Activated CD8-positive, alpha-beta memory T cell treated with anti-CD3 and anti-CD28 coated beads, Interleukin-2, amount 10 ng/mL, durations not matched to agents 7 days and 5 days (primary cell): ENCODE measurements at regions not wholly inside any gene's neighbourhood (a gene's known extent, or its start where the extent isn't known, plus 50 kb on each side); places are given as distances from the start of the nearest gene placed in this dataset.
"Not testable (repeated sequence)": the region's sequence is repeated elsewhere in the genome, so short reads cannot be mapped to it uniquely, and the experiment has no call there.

Experiments
- ATAC-seq: fragments of 150-1000 bp; cut with Tn5 transposase; one replicate; pipeline ENCODE4 v1.10.0; 2021; ENCODE audit warnings: moderate library complexity
- CTCF ChIA-PET: fragments of 350-600 bp; sonication (Branson Sonifier 250); formaldehyde crosslinking; loops from one replicate; lab custom pipeline; 2021; ENCODE audit warnings: antibody characterized with exemption; lab: Charles Lee
- DNase-seq: peaks from one replicate; pipeline ENCODE4 v3.0.0-alpha.2; 2020
- H3K27ac Mint-ChIP-seq: one replicate; pipeline ENCODE4 v1.8.0; 2021; ENCODE audit warnings: mild to moderate bottlenecking, mixed read lengths
- H3K27me3 Mint-ChIP-seq: one replicate; pipeline ENCODE4 v1.8.0; 2021; ENCODE audit warnings: mixed read lengths
- H3K36me3 Mint-ChIP-seq: one replicate; pipeline ENCODE4 v1.8.0; 2021; ENCODE audit warnings: mild to moderate bottlenecking, mixed read lengths
- H3K4me1 Mint-ChIP-seq: one replicate; pipeline ENCODE4 v1.8.0; 2021; ENCODE audit warnings: mixed read lengths
- H3K4me3 Mint-ChIP-seq: one replicate; pipeline ENCODE4 v1.8.0; 2021; ENCODE audit warnings: mild to moderate bottlenecking, moderate library complexity, mixed read lengths
- H3K9me3 Mint-ChIP-seq: one replicate; pipeline ENCODE4 v1.8.0; 2022; ENCODE audit warnings: low read depth, mixed read lengths

DNA sequence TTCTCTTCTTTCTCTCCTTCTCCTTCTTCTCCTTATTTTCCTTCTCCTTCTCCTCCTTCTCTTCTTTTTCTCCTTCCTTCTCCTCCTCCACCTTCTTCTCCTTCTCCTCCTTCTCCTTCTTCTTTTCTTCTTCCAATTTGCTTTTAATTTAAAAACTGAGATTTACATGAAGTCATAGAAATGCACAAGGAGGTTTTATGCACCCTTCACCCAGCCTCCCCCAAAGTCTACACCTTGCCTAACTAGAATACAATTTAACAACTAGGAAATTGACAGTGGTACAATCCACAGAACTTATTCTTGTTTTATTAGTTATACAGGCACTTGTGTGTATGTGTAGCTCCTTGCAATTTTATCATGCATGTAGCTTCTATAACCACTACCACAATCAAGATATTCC lies 826.7 kb downstream of the KCNJ2 start:
- Mint-ChIP-seq H3K4me1 (no peaks in the 10 kb centered on the region), H3K27ac (no peak overlapping the region), H3K36me3 (no peaks in the 10 kb centered on the region), H3K27me3 (no peaks in the 10 kb centered on the region), H3K9me3 (peaks cover 9% of the 10 kb centered on the region), H3K4me3 (no peak overlapping the region)
- CTCF ChIA-PET = no interaction called here
- DNase-seq (no peak), ATAC-seq (no peak)

DNA sequence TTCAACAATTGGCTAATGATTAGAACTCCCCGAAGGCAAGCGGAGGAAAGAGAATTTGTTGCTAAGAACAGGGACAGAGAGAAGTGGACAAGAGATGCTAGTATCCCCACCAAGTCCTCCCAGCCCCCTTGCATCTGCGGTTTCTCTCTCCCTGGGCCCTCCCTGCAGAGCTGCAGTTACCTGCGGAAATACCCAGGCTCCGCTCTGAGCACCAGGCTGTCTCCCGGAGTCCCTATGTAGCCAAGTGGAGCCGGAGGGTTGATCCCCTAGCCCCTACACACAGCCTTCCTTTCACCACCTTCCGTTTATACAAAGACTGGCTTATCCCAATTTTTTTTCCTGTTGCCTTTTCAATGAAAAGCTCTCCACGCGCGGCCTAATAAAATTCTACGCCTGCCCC lies 834.4 kb downstream of the KCNJ2 start:
- H3K36me3 Mint-ChIP-seq = no peaks in the 10 kb centered on the region
- no peaks in the 10 kb centered on the region for H3K4me1 Mint-ChIP-seq
- CTCF ChIA-PET = no interaction called here
- H3K9me3 Mint-ChIP-seq = peaks cover 4% of the 10 kb centered on the region
- no peak for DNase-seq
- H3K27ac Mint-ChIP-seq = no peak overlapping the region
- H3K4me3 Mint-ChIP-seq = no peak overlapping the region
- no peaks in the 10 kb centered on the region for H3K27me3 Mint-ChIP-seq
- no peak for ATAC-seq

DNA sequence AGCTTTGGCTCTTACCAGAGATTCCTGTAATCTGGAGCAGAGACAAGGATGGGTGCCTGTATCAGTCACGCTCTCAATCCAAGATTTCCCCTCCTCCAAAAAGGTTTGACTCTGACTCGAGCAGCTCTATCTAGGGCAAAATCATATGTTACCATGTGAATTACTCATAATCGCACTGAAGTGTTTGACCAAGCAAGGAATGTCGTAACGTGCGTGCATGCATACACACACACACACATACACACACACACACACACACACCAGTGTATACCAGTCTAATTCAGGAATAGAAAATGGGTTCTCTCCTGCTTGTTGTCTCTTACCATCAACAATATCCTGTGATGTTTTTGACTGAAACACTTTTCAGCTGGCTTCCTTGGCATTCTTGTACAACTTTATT lies 835.1 kb downstream of the KCNJ2 start:
- CTCF ChIA-PET = no interaction called here
- DNase-seq = no peak
- no peak overlapping the region for H3K27ac Mint-ChIP-seq
- H3K4me3 Mint-ChIP-seq = no peak overlapping the region
- H3K27me3 Mint-ChIP-seq = no peaks in the 10 kb centered on the region
- no peaks in the 10 kb centered on the region for H3K36me3 Mint-ChIP-seq
- peaks cover 4% of the 10 kb centered on the region for H3K9me3 Mint-ChIP-seq
- no peaks in the 10 kb centered on the region for H3K4me1 Mint-ChIP-seq
- ATAC-seq = no peak

DNA sequence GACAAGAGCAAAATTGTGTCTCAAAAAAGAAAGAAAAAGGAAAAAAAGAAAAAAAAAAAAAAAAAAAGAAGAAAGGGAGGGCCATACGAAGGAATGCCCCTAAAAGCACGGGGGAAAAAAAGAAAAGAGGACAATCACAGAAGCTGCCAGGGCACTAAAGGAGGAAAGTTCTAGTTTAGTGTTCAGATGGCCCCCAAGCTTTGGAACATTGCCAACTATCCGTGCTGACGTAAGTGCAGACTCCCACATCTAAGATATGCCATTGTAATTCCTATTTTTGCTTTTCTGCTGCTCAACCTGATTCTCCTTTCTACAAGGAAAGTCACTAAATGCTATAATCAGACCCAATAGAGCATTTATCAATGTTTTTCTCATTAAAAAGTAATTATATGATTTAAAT lies 842.1 kb downstream of the KCNJ2 start:
- H3K4me3 Mint-ChIP-seq = no peak overlapping the region
- H3K9me3 Mint-ChIP-seq = peaks cover 13% of the 10 kb centered on the region
- ATAC-seq (no peak), DNase-seq (no peak)
- no peak overlapping the region for H3K27ac Mint-ChIP-seq
- CTCF ChIA-PET = no interaction called here
- no peaks in the 10 kb centered on the region for H3K27me3 Mint-ChIP-seq
- H3K4me1 Mint-ChIP-seq = no peaks in the 10 kb centered on the region
- no peaks in the 10 kb centered on the region for H3K36me3 Mint-ChIP-seq

DNA sequence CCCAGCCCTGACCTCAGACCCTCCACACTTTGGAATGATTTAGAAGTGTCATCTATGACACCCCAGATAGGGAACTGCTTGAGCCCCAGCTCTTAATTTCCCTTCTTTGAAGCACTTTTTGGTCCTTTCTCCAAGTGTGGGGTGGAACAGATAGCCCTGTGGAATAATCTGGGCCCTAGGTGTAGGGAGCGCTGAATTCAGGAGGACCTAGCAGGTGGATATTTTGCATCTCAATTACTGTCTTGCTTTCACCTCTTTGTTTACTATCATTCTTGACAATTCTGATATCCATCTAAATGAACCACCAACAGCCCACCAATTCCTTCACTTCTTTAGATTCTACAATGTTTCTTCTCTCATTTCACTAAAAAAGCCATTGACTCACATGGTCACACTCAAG lies 850.4 kb downstream of the KCNJ2 start:
- CTCF ChIA-PET = no interaction called here
- Mint-ChIP-seq H3K9me3 (peaks cover 6% of the 10 kb centered on the region), H3K4me3 (no peak overlapping the region), H3K4me1 (no peaks in the 10 kb centered on the region), H3K27ac (no peak overlapping the region), H3K27me3 (no peaks in the 10 kb centered on the region), H3K36me3 (no peaks in the 10 kb centered on the region)
- no peak for DNase-seq
- no peak for ATAC-seq

DNA sequence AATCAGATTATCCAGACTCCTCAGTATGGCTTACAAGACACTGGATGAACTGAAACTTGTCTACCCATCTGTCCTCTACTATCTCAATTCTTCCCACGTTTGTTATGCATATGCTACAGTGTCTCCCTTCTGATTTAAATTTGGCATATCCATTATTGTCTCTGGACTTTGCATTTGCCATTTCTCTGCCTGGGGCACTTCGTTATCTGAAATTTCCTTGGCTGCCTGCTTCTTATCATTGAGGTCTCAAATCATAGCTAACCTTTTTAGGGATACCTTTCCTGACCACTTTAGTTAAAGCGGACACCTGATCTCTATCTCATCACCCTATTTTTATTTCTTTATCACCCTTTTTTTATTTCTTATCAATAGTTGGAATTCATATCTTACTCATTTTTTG lies 853.4 kb downstream of the KCNJ2 start:
- H3K36me3 Mint-ChIP-seq = no peaks in the 10 kb centered on the region
- no peaks in the 10 kb centered on the region for H3K27me3 Mint-ChIP-seq

DNA sequence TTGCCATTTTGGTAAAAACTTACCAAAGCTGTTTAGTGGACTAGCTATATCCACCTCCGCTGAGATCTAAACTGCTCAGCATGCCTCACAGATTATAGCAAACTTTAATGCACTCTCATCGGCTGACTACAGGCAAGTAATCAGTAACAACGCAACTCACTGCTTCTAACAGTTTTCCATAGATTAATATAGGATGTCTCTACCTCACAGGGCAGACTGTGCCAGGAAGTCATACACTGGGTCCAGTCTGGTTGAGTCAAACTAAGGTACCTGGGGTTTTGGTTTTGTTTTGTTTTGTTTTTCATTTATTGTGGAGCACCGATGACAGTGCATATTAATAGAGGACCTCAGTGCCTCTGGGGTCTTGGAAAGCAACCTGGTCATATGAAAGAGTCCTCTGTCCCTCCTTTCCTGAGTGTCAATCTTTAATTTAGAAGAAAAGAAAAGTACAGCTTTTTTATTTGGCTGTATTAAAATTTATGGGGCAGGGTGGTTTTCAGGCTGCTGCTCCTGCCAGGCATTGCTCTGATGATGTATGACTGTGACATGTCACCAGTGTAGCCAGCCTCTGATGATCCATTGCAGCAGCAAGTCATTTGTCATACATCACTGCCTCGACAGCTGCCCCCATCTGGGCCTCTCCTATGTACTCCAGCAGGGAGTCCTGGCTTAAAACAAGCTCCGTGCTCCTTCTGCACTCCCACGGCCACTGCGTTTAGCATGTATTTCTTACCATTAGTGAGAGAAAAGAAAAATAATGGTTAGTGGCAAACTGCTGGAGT lies 854.1 kb downstream of the KCNJ2 start:
- Mint-ChIP-seq H3K4me1 (no peaks in the 10 kb centered on the region), H3K36me3 (no peaks in the 10 kb centered on the region), H3K4me3 (no peak overlapping the region), H3K27ac (no peak overlapping the region), H3K9me3 (no peaks in the 10 kb centered on the region), H3K27me3 (no peaks in the 10 kb centered on the region)
- CTCF ChIA-PET = no interaction called here
- DNase-seq (no peak), ATAC-seq (no peak)

More for the DNA sequence above, 853.4 kb downstream of the KCNJ2 start:
- no peak for ATAC-seq
- no peak overlapping the region for H3K4me3 Mint-ChIP-seq
- H3K27ac Mint-ChIP-seq = no peak overlapping the region
- peaks cover 3% of the 10 kb centered on the region for H3K9me3 Mint-ChIP-seq
- no peaks in the 10 kb centered on the region for H3K4me1 Mint-ChIP-seq
- CTCF ChIA-PET = no interaction called here
- no peak for DNase-seq

DNA sequence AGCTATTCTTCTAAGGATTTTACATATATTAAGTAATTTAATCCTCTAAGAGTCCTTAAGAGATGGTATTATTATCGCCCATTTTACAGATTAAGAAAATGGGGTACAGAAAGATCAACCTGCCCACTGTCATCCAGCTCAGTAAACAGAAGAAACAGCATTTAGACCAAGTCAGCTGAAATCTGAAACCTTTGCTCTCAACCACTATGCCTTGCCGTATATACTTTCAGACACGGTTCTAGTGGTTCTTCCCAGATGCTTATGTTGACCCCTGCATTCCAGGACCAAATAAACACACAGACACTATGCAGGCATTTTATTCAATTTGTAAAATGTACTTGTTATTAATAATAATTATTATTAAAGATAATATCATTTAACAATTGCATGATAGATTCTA lies 854.8 kb downstream of the KCNJ2 start:
- CTCF ChIA-PET = no interaction called here
- no peak overlapping the region for H3K27ac Mint-ChIP-seq

DNA sequence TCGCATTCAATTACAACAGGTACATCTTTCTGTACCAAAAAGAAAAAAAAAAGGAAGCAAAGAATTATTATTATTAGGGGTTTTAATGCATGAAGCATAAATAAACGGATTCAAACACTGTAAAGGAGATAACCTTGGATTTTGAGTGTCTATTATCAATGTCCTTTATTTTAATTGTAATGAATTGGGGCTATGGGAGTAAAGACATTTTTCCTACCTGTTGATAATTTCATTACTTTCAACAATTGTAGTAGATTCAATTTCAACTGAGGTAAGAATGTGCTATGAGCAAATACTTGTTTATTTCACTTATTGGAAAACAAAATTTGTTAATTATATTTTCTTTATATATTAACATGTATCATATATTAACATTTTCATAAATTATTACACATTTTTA lies 855.6 kb downstream of the KCNJ2 start:
- no peaks in the 10 kb centered on the region for H3K36me3 Mint-ChIP-seq
- H3K27me3 Mint-ChIP-seq = no peaks in the 10 kb centered on the region
- no peak overlapping the region for H3K27ac Mint-ChIP-seq
- DNase-seq (no peak), ATAC-seq (no peak)
- CTCF ChIA-PET = no interaction called here
- H3K4me1 Mint-ChIP-seq = no peaks in the 10 kb centered on the region
- no peaks in the 10 kb centered on the region for H3K9me3 Mint-ChIP-seq
- H3K4me3 Mint-ChIP-seq = no peak overlapping the region

More for the DNA sequence above, 854.8 kb downstream of the KCNJ2 start:
- ATAC-seq (no peak), DNase-seq (no peak)
- H3K4me3 Mint-ChIP-seq = no peak overlapping the region
- H3K9me3 Mint-ChIP-seq = no peaks in the 10 kb centered on the region
- no peaks in the 10 kb centered on the region for H3K4me1 Mint-ChIP-seq
- no peaks in the 10 kb centered on the region for H3K27me3 Mint-ChIP-seq
- H3K36me3 Mint-ChIP-seq = no peaks in the 10 kb centered on the region

DNA sequence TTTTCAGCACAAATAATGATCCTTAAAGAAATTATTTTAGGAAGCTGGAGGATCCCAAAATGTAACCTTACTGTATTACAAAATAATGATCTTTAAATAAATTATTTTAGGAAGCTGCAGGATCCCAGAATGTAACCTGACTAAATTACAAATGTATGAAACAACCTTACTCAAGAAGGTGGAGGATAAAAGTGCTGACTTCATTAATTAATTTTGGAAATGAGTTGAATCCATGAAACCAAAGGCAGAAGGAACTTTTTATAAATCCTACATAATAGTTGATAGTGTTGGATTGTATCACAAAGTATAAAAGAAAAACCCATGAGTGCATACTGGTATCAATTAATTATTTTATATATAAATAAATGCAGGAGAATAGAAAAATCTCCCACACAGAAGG lies 859.9 kb downstream of the KCNJ2 start:
- no peak for DNase-seq
- ATAC-seq = no peak
- Mint-ChIP-seq H3K9me3 (peaks cover 2% of the 10 kb centered on the region), H3K36me3 (no peaks in the 10 kb centered on the region), H3K27me3 (no peaks in the 10 kb centered on the region), H3K4me3 (no peak overlapping the region), H3K27ac (no peak overlapping the region), H3K4me1 (no peaks in the 10 kb centered on the region)
- CTCF ChIA-PET = no interaction called here

DNA sequence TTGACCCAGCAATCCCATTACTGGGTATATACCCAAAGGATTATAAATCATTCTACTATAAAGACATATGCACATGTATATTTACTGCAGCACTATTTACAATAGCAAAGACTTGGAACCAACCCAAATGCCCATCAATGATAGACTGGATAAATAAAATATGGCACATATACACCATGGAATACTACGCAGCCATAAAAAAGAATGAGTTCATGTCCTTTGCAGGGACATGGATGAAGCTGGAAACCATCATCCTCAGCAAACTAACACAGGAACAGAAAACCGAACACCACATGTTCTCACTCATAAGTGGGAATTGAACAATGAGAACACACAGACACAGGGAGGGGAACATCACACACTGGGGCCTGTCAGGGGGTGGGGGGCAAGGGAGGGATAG lies 862.0 kb downstream of the KCNJ2 start:
- ATAC-seq, H3K4me1 Mint-ChIP-seq, DNase-seq, H3K27me3 Mint-ChIP-seq, H3K36me3 Mint-ChIP-seq, H3K27ac Mint-ChIP-seq, H3K9me3 Mint-ChIP-seq, H3K4me3 Mint-ChIP-seq, CTCF ChIA-PET: not testable (repeated sequence)

DNA sequence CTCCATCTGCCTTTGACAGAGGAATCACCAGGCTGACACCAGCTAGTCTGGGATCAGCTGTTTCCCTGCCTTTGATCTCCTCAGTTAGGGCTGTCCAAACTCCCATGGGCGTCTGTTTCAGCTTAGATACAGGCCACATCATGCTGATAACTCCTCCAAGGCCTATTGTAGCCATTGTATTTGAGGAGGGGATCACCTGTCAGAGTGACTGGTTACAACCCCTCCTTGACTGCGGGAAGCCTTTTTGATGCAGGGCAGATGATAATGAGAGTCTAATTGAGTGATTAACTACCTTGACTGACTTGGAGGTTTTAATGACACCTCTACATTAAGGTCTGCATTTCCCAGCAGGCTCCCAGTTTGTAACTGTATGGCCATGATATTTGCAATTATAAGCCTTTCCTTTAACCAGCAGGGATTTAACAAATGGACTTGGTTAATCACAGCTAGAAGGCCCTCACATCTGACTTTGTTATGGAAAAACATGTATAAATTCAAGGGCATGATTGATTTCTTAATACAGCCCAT lies 863.5 kb downstream of the KCNJ2 start:
- H3K36me3 Mint-ChIP-seq = no peaks in the 10 kb centered on the region
- no peaks in the 10 kb centered on the region for H3K27me3 Mint-ChIP-seq
- CTCF ChIA-PET = no interaction called here
- H3K27ac Mint-ChIP-seq = no peak overlapping the region
- H3K9me3 Mint-ChIP-seq = peaks cover 2% of the 10 kb centered on the region
- H3K4me1 Mint-ChIP-seq = no peaks in the 10 kb centered on the region
- ATAC-seq = no peak
- no peak overlapping the region for H3K4me3 Mint-ChIP-seq
- no peak for DNase-seq

DNA sequence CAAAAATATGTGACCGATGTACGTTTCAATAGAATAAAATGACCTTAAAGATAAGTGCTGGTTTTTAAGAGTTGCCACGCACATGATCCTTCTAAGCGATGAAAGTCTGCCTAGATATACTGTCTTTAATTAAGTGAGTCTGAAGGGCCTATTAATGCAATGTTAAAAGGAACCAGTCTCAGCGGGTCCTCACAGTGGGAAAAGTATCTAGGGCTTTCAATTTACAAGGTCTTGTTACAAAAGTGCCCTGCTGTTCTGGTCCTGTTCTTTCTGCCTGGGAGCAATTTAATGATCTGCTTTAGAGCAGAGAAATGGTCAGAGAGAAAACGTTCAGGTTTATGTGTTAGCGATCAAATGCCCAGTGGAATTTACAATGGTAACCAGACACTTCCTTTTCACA lies 864.0 kb downstream of the KCNJ2 start:
- Mint-ChIP-seq H3K27ac (no peak overlapping the region), H3K4me1 (no peaks in the 10 kb centered on the region), H3K9me3 (peaks cover 2% of the 10 kb centered on the region), H3K27me3 (no peaks in the 10 kb centered on the region), H3K4me3 (no peak overlapping the region), H3K36me3 (no peaks in the 10 kb centered on the region)
- CTCF ChIA-PET = no interaction called here
- no peak for DNase-seq
- ATAC-seq = no peak

DNA sequence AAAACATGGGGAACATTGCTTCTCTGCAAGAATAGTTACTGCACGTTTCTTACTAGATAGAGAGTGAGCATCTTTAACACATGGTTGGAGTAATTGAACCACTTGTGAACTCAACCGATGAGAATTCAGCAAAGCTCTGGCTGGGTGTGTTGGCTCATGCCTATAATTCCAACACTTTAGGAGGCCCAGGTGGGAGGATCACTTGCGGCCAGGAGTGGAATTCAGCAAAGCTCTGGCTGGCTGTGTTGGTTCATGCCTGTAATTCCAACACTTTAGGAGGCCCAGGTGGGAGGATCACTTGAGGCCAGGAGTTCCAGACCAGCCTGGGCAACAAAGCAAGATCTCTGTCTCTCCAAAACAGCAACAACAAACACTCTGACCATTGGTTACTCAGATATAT lies 865.9 kb downstream of the KCNJ2 start:
- no peak for ATAC-seq
- no peaks in the 10 kb centered on the region for H3K27me3 Mint-ChIP-seq
- H3K4me1 Mint-ChIP-seq = no peaks in the 10 kb centered on the region
- CTCF ChIA-PET = no interaction called here
- H3K36me3 Mint-ChIP-seq = no peaks in the 10 kb centered on the region
- no peak overlapping the region for H3K27ac Mint-ChIP-seq
- H3K4me3 Mint-ChIP-seq = no peak overlapping the region
- DNase-seq = no peak
- peaks cover 5% of the 10 kb centered on the region for H3K9me3 Mint-ChIP-seq
